HCT116 (cell line): ENCODE measurements at regions not wholly inside any gene's neighbourhood (a gene's known extent, or its start where the extent isn't known, plus 50 kb on each side); places are given as distances from the start of the nearest gene placed in this dataset.

Experiments used
- ATAC-seq: fragments of 200-7000 bp; cut with Tn5 transposase; 2 replicates; pipeline ENCODE4 v1.9.1; 2020; ENCODE audit warnings: mild to moderate bottlenecking, moderate library complexity
- BruUV-seq: library from RNA; stranded (reverse); fragments of 400-500 nt; replicated peaks from 2 replicates; lab custom pipeline; 2021; lab: Mats Ljungman, UMichigan
- CTCF ChIA-PET: fragments of 300-600 bp; sonication (Branson Sonifier 250); formaldehyde crosslinking; loops from one replicate; lab custom pipeline; 2021; ENCODE audit warnings: antibody characterized with exemption; lab: Charles Lee
- POLR2A ChIA-PET: fragments of 300-600, 350-600 bp; sonication (Branson Sonifier 250); formaldehyde crosslinking; loops from one replicate; lab custom pipeline; 2021; ENCODE audit warnings: antibody characterized with exemption; lab: Charles Lee
- RAD21 ChIA-PET, 2 experiments: fragments of 300-600 bp; sonication (Branson Sonifier 250); formaldehyde crosslinking; loops; one replicate each; lab custom pipeline; 2023; ENCODE audit warnings: low total read pairs in 2 of 2; ENCODE audit not compliant: uncharacterized antibody in 2 of 2, unreplicated experiment in 2 of 2, low non-redundant PET in 1 of 2; lab: Charles Lee
- DNase-seq: peaks from one replicate; pipeline ENCODE4 v3.0.0-alpha.2; 2010; ENCODE audit warnings: low read depth, low spot score
- H2AFZ ChIP-seq: fragments of 200-600 bp; shearing (Covaris generic), sonication (generic); 2 replicates; pipeline ENCODE4 v1.6.1; 2017; ENCODE audit warnings: low read depth, mixed run types, mixed read lengths, antibody characterized with exemption, low read length; ENCODE audit not compliant: poor library complexity, severe bottlenecking
- H3K27ac ChIP-seq: 2 replicates; pipeline ENCODE4 v1.5.1; 2012; ENCODE audit warnings: low read depth, low read length
- H3K27me3 ChIP-seq: fragments of 200-600 bp; sonication (generic); 2 replicates; pipeline ENCODE4 v1.6.1; 2016; ENCODE audit warnings: mixed run types, low read length, mixed read lengths; ENCODE audit not compliant: insufficient read depth
- H3K36me3 ChIP-seq, 2 experiments: fragments of 200-500 bp in 1 of 2; fragments of 200-600 bp in 1 of 2; sonication (Bioruptor generic) in 1 of 2; sonication (generic) in 1 of 2; 2 replicates each; pipeline versions ENCODE4 v1.5.1 to v1.6.1; 2014 to 2016; ENCODE audit warnings: low read length in 2 of 2, inconsistent platforms in 1 of 2, mixed read lengths in 1 of 2, mixed run types in 1 of 2; ENCODE audit not compliant: insufficient read depth in 2 of 2, control insufficient read depth in 1 of 2
- H3K4me1 ChIP-seq, 2 experiments: fragments of 200-600 bp in 1 of 2; sonication (generic) in 1 of 2; 2 replicates each; pipeline versions ENCODE4 v1.5.1 to v1.6.1; 2012 to 2017; ENCODE audit warnings: low read length in 2 of 2, inconsistent platforms in 1 of 2, mild to moderate bottlenecking in 1 of 2, mixed read lengths in 1 of 2, mixed run types in 1 of 2, moderate library complexity in 1 of 2; ENCODE audit not compliant: insufficient read depth in 2 of 2, control insufficient read depth in 1 of 2
- H3K4me2 ChIP-seq: fragments of 200-600 bp; sonication (generic); 2 replicates; pipeline ENCODE4 v1.6.1; 2017; ENCODE audit warnings: mixed run types, low read length, mixed read lengths
- H3K4me3 ChIP-seq, 2 experiments: fragments of 200-600 bp in 1 of 2; sonication (generic) in 1 of 2; replicated peaks in 1 of 2; 2 replicates each; pipeline ENCODE4 v1.5.1; 2011 to 2016; ENCODE audit warnings: low read length in 2 of 2, control low read depth in 1 of 2, low read depth in 1 of 2, mild to moderate bottlenecking in 1 of 2, mixed read lengths in 1 of 2, mixed run types in 1 of 2
- H3K79me2 ChIP-seq: fragments of 200-600 bp; sonication (generic); 2 replicates; pipeline ENCODE4 v1.6.1; 2017; ENCODE audit warnings: mild to moderate bottlenecking, mixed run types, low read length, moderate library complexity, mixed read lengths; ENCODE audit not compliant: insufficient read depth
- H3K9ac ChIP-seq: fragments of 200-600 bp; sonication (generic); 2 replicates; pipeline ENCODE4 v1.6.1; 2016; ENCODE audit warnings: low read length, mixed read lengths
- H3K9me2 ChIP-seq: fragments of 200-600 bp; sonication (generic), shearing (Covaris generic); 2 replicates; pipeline ENCODE4 v1.6.1; 2017; ENCODE audit warnings: mixed run types, mild to moderate bottlenecking, moderate library complexity; ENCODE audit not compliant: insufficient read depth
- H3K9me3 ChIP-seq, 2 experiments: fragments of 200-500 bp in 1 of 2; fragments of 200-600 bp in 1 of 2; sonication (Bioruptor generic) in 1 of 2; sonication (generic) in 1 of 2; 2 replicates each; pipeline ENCODE4 v1.6.1; 2014 to 2017; ENCODE audit warnings: low read length in 2 of 2, mixed read lengths in 2 of 2, inconsistent platforms in 1 of 2, low read depth in 1 of 2, mild to moderate bottlenecking in 1 of 2, mixed run types in 1 of 2, moderate library complexity in 1 of 2; ENCODE audit not compliant: control insufficient read depth in 1 of 2, insufficient read depth in 1 of 2
- H4K20me1 ChIP-seq: fragments of 200-600 bp; sonication (generic), shearing (Covaris generic); 2 replicates; pipeline ENCODE4 v1.6.1; 2017; ENCODE audit warnings: mixed run types, mild to moderate bottlenecking, moderate library complexity; ENCODE audit not compliant: insufficient read depth
- CEBPB ChIP-seq: IDR thresholded peaks from 2 replicates; pipeline ENCODE4 v1.6.1; 2012; ENCODE audit warnings: low read depth
- EGR1 ChIP-seq: IDR thresholded peaks from 2 replicates; pipeline ENCODE4 v1.6.1; 2012; ENCODE audit warnings: low read depth
- ELF1 ChIP-seq: IDR thresholded peaks from 2 replicates; pipeline ENCODE4 v1.6.1; 2012; ENCODE audit warnings: low read depth, borderline replicate concordance
- EZH2phosphoT487 ChIP-seq: fragments of 200-600 bp; IDR thresholded peaks from 2 replicates; pipeline ENCODE4 v1.6.1; 2018; ENCODE audit warnings: antibody characterized with exemption, borderline replicate concordance
- POLR2A ChIP-seq: IDR thresholded peaks from 2 replicates; pipeline ENCODE4 v1.7.0; 2011; ENCODE audit warnings: borderline replicate concordance; ENCODE audit not compliant: insufficient read depth, insufficient read length; ENCODE audit errors: extremely low read depth
- RAD21 ChIP-seq: IDR thresholded peaks from 2 replicates; pipeline ENCODE4 v1.6.1; 2012; ENCODE audit warnings: low read depth, mild to moderate bottlenecking
- SIN3A ChIP-seq: IDR thresholded peaks from 2 replicates; pipeline ENCODE4 v1.6.1; 2012; ENCODE audit warnings: low read depth
- SRF ChIP-seq: IDR thresholded peaks from 2 replicates; pipeline ENCODE4 v1.6.1; 2012; ENCODE audit warnings: low read depth
- YY1 ChIP-seq: IDR thresholded peaks from 2 replicates; pipeline ENCODE4 v1.6.1; 2011; ENCODE audit warnings: low read length, low read depth, moderate library complexity, mild to moderate bottlenecking; ENCODE audit not compliant: insufficient replicate concordance; ENCODE audit errors: extremely low read depth
- ZFX ChIP-seq: fragments of 450-650 bp; IDR thresholded peaks from 2 replicates; pipeline ENCODE4 v1.6.1; 2017
- ZNF274 ChIP-seq: fragments of 200-500 bp; sonication (Bioruptor generic); IDR thresholded peaks from 2 replicates; pipeline ENCODE4 v1.6.1; 2014; ENCODE audit warnings: mild to moderate bottlenecking, low read depth, low read length, inconsistent platforms
- intact Hi-C: fragments of 100-400 bp; cut with micrococcal nuclease; formaldehyde crosslinking; loops from 2 replicates; pipeline ENCODE4 v1.10.0; 2022
- TF ChIP-seq, protein P1 (sequence below), 3 experiments: fragments of 200-600 bp in 1 of 3; sonication (generic) in 1 of 3; IDR thresholded peaks in 2 of 3; conservative IDR thresholded peaks in 1 of 3; 2 replicates each; pipeline ENCODE4 v1.5.1; 2012 to 2017; ENCODE audit warnings: low read depth in 2 of 3, low read length in 2 of 3, antibody characterized with exemption in 1 of 3, borderline replicate concordance in 1 of 3, control low read depth in 1 of 3, mild to moderate bottlenecking in 1 of 3, mixed read lengths in 1 of 3, mixed run types in 1 of 3, moderate library complexity in 1 of 3; ENCODE audit not compliant: insufficient read depth in 1 of 3
- TF ChIP-seq, protein P2 (sequence below): IDR thresholded peaks from 2 replicates; pipeline ENCODE4 v1.6.1; 2012
- TF ChIP-seq, protein P3 (sequence below): IDR thresholded peaks from 2 replicates; pipeline ENCODE4 v1.6.1; 2012

DNA sequence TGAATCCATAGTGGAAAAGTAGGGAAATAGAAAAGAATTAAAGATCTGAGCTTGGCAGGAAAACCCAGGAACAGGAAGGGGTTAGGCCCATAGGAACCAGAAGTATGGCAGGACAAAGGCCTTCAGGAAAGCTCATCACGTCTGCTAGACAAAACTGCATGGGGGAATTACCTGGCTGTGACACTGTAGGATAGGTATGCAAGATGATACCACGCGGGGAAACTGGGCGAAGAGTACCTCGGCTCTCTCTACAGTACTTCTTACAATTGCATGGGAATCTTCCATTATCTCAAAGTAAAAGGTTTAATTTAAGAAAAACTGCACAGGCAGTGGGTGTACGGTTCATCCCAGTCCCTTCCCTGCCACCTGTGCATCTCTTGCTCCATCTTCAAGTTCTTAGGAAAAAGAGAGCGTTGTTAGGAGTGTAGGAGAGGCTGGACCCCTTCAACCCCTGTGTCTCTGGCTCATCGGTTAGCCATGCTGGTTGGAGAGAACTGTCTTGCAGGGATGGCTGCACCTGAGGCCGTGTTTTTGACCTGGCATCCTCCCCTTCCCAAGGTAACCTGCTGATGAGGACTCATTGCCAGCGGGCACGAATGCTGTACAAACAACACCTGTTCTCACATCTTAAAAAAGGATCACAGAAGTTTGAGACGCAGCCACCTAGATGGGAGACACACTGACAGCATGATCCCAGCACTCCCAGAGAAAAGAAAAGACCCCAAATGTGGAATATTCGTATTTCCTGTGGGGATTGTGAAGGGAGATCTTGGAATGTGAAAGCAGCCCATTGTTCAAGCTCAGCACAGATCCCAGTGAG lies 120.5 kb upstream of the COPS8 start:
- CTCF ChIA-PET, result no interaction called here
- no peak for ATAC-seq
- RAD21 ChIA-PET, result no interaction called here

DNA sequence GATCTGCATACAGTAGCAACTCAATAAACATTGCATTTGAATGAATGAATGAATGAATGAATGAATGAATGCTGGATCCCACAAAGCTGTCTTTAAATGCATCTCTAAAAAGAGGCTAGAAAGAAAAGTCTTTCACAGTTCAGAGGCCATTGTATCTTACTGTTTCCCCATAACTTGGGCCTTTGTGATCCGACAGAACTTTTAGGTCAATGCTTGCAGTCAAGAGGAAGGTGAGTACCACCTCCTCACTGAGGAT lies 119.9 kb upstream of the COPS8 start:
- Histone ChIP-seq H4K20me1 (no peaks in the 10 kb centered on the region), H3K4me1 (no peaks in the 10 kb centered on the region), H3K9ac (no peak overlapping the region), H3K4me2 (no peak overlapping the region), H3K9me3 (no peaks in the 10 kb centered on the region), H3K27me3 (peaks cover 36% of the 10 kb centered on the region; the same call in 1 of the 2 replicates), H3K9me2 (no peaks in the 10 kb centered on the region), H3K79me2 (no peaks in the 10 kb centered on the region), H3K4me3 (no peak overlapping the region), H2AFZ (no peak overlapping the region), H3K27ac (no peak overlapping the region), H3K36me3 (no peaks in the 10 kb centered on the region)
- ATAC-seq (no peak), DNase-seq (no peak)
- ChIA-PET RAD21 (no interaction called here), POLR2A (no interaction called here), CTCF (no interaction called here)
- TF ChIP-seq ELF1, result no peak
- no peak for TF ChIP-seq ZFX
- TF ChIP-seq, protein P1, sequence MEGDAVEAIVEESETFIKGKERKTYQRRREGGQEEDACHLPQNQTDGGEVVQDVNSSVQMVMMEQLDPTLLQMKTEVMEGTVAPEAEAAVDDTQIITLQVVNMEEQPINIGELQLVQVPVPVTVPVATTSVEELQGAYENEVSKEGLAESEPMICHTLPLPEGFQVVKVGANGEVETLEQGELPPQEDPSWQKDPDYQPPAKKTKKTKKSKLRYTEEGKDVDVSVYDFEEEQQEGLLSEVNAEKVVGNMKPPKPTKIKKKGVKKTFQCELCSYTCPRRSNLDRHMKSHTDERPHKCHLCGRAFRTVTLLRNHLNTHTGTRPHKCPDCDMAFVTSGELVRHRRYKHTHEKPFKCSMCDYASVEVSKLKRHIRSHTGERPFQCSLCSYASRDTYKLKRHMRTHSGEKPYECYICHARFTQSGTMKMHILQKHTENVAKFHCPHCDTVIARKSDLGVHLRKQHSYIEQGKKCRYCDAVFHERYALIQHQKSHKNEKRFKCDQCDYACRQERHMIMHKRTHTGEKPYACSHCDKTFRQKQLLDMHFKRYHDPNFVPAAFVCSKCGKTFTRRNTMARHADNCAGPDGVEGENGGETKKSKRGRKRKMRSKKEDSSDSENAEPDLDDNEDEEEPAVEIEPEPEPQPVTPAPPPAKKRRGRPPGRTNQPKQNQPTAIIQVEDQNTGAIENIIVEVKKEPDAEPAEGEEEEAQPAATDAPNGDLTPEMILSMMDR (IDR thresholded peaks at IDR 0.05 in 2 of 3, conservative IDR thresholded peaks at IDR 0.05 in 1 of 3; ENCODE audit: borderline replicate concordance in 1 of 3, insufficient read depth in 1 of 3, low read depth in 2 of 3, low read length in 2 of 3), result no peak
- TF ChIP-seq POLR2A, result no peak
- no peak for TF ChIP-seq YY1
- TF ChIP-seq CEBPB, result no peak
- no TSS peak for BruUV-seq
- intact Hi-C loops, result no loop called here

More for the DNA sequence above, 120.5 kb upstream of the COPS8 start:
- TF ChIP-seq, protein P2, sequence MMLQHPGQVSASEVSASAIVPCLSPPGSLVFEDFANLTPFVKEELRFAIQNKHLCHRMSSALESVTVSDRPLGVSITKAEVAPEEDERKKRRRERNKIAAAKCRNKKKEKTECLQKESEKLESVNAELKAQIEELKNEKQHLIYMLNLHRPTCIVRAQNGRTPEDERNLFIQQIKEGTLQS, result no peak
- TF ChIP-seq ELF1 (no peak), ZNF274 (no peak), SIN3A (no peak), EZH2phosphoT487 (no peak), RAD21 (no peak), SRF (no peak), EGR1 (no peak)
- TF ChIP-seq, protein P3, sequence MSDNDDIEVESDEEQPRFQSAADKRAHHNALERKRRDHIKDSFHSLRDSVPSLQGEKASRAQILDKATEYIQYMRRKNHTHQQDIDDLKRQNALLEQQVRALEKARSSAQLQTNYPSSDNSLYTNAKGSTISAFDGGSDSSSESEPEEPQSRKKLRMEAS, result no peak
- POLR2A ChIA-PET, result no interaction called here
- H4K20me1 ChIP-seq, result no peaks in the 10 kb centered on the region
- no peak for DNase-seq
- no peak overlapping the region for H2AFZ ChIP-seq
- H3K9me2 ChIP-seq, result no peaks in the 10 kb centered on the region
- H3K4me3 ChIP-seq, result no peak overlapping the region
- H3K27me3 ChIP-seq, result peaks cover 30% of the 10 kb centered on the region; the same call in 1 of the 2 replicates
- no peak overlapping the region for H3K27ac ChIP-seq
- H3K4me1 ChIP-seq, result no peaks in the 10 kb centered on the region
- H3K36me3 ChIP-seq, result no peaks in the 10 kb centered on the region
- H3K79me2 ChIP-seq, result no peaks in the 10 kb centered on the region
- intact Hi-C loops, result no loop called here
- BruUV-seq, result no TSS peak
- no peak overlapping the region for H3K9ac ChIP-seq
- no peak overlapping the region for H3K4me2 ChIP-seq
- H3K9me3 ChIP-seq, result no peaks in the 10 kb centered on the region
